Retinal pigment epithelial cell (primary cell): ENCODE measurements at regions not wholly inside any gene's neighbourhood (a gene's known extent, or its start where the extent isn't known, plus 50 kb on each side); places are given as distances from the start of the nearest gene placed in this dataset.
"Not testable (repeated sequence)": the region's sequence is repeated elsewhere in the genome, so short reads cannot be mapped to it uniquely, and the experiment has no call there.

ENCODE experiments used
- DNase-seq: peaks from one replicate; pipeline ENCODE4 v3.0.0-alpha.2; 2010; ENCODE audit warnings: low read depth
- H3K4me3 ChIP-seq: 2 replicates; pipeline ENCODE4 v1.5.1; 2011; ENCODE audit warnings: mild to moderate bottlenecking, low read length, control low read depth, moderate library complexity
- TF ChIP-seq, protein P1 (sequence below): conservative IDR thresholded peaks from 2 replicates; pipeline ENCODE4 v1.5.1; 2011; ENCODE audit warnings: low read depth, low read length, control low read depth, inconsistent platforms

GRCh38 chr1:239985044-239985443, 106.6 kb upstream of the FMN2 start:
- DNase-seq, result no peak
- TF ChIP-seq, protein P1, sequence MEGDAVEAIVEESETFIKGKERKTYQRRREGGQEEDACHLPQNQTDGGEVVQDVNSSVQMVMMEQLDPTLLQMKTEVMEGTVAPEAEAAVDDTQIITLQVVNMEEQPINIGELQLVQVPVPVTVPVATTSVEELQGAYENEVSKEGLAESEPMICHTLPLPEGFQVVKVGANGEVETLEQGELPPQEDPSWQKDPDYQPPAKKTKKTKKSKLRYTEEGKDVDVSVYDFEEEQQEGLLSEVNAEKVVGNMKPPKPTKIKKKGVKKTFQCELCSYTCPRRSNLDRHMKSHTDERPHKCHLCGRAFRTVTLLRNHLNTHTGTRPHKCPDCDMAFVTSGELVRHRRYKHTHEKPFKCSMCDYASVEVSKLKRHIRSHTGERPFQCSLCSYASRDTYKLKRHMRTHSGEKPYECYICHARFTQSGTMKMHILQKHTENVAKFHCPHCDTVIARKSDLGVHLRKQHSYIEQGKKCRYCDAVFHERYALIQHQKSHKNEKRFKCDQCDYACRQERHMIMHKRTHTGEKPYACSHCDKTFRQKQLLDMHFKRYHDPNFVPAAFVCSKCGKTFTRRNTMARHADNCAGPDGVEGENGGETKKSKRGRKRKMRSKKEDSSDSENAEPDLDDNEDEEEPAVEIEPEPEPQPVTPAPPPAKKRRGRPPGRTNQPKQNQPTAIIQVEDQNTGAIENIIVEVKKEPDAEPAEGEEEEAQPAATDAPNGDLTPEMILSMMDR, result no peak
- H3K4me3 ChIP-seq, result no peak overlapping the region

- H3K4me3 ChIP-seq, result no peak overlapping the region
- TF ChIP-seq, protein P1, result peak; percentile 75
- DNase-seq, result no peak
These were observed 104.5 kb upstream of the FMN2 start for GRCh38 chr1:239987103-239987745.

- H3K4me3 ChIP-seq, result no peak overlapping the region
- TF ChIP-seq, protein P1, result no peak
- DNase-seq, result no peak
These were observed 101.7 kb upstream of the FMN2 start for GRCh38 chr1:239989990-239990389.

DNA sequence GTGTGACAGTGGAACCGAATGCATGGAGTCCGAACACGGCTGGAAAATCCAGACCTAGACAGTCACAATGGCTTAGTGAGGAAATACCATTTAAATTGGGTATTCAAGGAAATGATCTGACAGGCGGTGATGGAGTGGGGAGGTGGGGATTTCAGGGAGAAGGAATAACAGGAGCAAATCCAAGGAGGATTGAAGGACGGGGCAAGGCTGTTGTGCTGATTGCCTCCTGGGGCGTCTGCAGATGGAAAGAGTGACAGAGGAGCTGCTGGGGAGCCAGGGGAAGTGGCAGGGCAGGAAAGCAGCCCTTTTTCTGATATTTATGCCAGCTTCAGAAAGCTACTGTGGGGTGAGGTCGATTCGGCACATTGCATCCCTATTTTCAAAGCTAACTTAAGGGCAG, 99.1 kb upstream of the FMN2 start:
- DNase-seq, H3K4me3 ChIP-seq: not testable (repeated sequence)

DNA sequence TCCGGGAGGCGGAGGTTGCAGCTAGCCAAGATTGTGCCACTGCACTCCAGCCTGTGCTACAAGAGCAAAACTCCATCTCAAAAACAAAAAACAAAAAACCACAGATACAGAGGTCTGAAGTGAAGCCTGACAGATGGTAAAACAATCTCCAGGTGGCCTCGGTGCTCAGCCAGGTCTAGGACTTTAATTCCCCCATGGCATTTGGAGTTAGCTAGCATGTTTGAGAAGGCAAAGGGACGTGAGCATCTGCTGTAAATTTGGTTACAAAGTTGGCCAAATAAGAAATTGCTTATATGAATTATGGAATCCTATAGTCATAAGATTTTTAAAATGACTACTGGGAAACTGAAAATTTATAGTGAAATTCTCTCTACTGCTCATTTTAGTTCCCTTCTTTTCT, 98.3 kb upstream of the FMN2 start:
- TF ChIP-seq, protein P1, result no peak
- DNase-seq, result no peak
- H3K4me3 ChIP-seq, result no peak overlapping the region

DNA sequence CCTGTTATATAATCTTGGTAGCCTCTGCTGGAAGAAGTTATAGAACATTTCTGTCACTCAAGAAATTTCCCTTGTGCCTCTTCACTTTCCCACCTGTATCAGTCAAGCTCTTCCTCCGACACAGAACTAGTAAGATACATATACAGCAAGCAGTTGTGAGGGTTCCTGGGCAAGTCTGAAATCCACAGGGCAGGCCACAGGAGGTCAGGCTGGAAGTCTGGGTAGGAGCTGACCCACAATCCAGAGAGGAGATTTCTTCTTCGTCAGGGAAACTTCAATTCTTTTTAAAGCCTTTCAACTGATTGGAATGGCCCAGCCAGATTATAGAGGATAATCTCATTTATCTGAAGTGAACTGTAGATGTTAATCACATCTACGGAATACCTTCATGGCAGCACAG, 96.4 kb upstream of the FMN2 start:
- H3K4me3 ChIP-seq, result no peak overlapping the region
- TF ChIP-seq, protein P1, result no peak
- no peak for DNase-seq

DNA sequence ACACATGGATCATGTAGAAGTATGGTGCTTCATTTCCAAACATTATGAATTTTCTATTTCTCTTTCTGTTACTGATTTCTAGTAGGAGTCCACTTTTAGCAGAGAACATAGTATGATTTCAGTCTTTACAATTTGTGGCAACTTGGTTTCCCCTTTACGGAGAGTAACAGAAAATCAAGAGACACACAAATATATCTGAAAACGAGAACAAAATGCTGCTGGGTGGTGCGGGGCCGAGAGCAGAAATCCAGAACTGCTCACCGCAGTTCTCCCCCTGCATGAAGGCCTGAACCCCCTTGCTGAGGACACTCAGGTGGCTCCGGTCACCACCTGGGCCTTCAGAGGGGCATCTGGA, 94.5 kb upstream of the FMN2 start:
- TF ChIP-seq, protein P1, result no peak
- peak overlapping the region; percentile 38 for H3K4me3 ChIP-seq
- no peak for DNase-seq
